ENCODE measurements at regions not wholly inside any gene's neighbourhood (a gene's known extent, or its start where the extent isn't known, plus 50 kb on each side); places are given as distances from the start of the nearest gene placed in this dataset.

DNA sequence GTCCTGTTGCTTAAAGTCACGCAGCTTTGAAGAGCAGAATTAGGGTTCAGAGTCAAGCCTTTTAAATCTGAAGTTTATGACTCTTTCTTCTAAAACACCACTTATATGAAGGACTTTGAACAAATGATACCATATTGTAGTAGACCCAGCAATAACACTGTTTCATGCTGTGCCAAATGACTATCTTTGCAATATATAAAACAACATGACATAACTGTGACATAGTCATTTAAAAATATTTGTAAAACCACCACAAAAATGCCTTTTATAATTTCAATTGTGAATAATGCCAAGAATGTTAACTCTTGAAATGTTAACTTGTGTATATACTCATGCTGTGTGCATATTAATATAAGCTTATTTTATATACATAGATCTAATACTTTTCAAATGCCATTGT is 452.1 kb upstream of the NEGR1 start:
- no peak overlapping the region for H3K4me3 Mint-ChIP-seq
- H3K27me3 Mint-ChIP-seq: no peaks in the 10 kb centered on the region
- peaks cover 5 to 21% of the 10 kb centered on the region in 2 donors for H3K9me3 Mint-ChIP-seq
- no peak for DNase-seq
- ATAC-seq: no peak
- H3K4me1 Mint-ChIP-seq: no peaks in the 10 kb centered on the region
- H3K27ac Mint-ChIP-seq: no peak overlapping the region

- H3K9me3 Mint-ChIP-seq: peaks cover 5 to 7% of the 10 kb centered on the region in 2 donors
- no peaks in the 10 kb centered on the region for H3K27me3 Mint-ChIP-seq
- no peak for ATAC-seq
- H3K27ac Mint-ChIP-seq: no peak overlapping the region
- H3K4me3 Mint-ChIP-seq: no peak overlapping the region
- DNase-seq: no peak
- no peaks in the 10 kb centered on the region for H3K4me1 Mint-ChIP-seq
These were observed 442.9 kb upstream of the NEGR1 start for GRCh38 chr1:72724951-72725861.

GRCh38 chr1:72705921-72706320 is 423.6 kb upstream of the NEGR1 start:
- H3K9me3 Mint-ChIP-seq: peaks cover 0 to 6% of the 10 kb centered on the region in 2 donors
- H3K27ac Mint-ChIP-seq: no peak overlapping the region
- no peaks in the 10 kb centered on the region for H3K4me1 Mint-ChIP-seq
- H3K4me3 Mint-ChIP-seq: no peak overlapping the region
- no peaks in the 10 kb centered on the region for H3K27me3 Mint-ChIP-seq
- ATAC-seq (no peak), DNase-seq (no peak)

GRCh38 chr1:72704841-72705477 is 422.6 kb upstream of the NEGR1 start:
- H3K9me3 Mint-ChIP-seq: peaks cover 0 to 6% of the 10 kb centered on the region in 2 donors
- ATAC-seq (no peak), DNase-seq (no peak)
- no peak overlapping the region for H3K27ac Mint-ChIP-seq
- H3K4me3 Mint-ChIP-seq: no peak overlapping the region
- H3K27me3 Mint-ChIP-seq: no peaks in the 10 kb centered on the region
- no peaks in the 10 kb centered on the region for H3K4me1 Mint-ChIP-seq

DNA sequence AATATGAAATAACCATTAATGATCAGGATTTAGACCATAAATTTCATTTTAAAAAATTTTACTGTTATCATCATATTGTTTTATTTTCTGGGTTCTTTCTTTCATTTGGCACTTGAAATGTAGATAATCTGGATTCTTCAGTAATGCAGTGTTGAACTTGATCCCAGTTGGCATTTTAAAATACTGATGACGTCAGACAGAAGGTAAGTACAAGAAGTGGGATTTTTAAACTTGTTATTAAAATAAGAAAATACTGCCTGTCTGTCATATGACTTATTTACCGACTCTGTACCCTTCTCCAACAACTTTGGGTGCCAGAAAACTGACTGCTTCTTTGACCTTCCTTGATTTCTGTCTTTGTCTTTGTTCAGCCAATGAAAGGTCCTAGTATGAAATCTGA is 415.1 kb upstream of the NEGR1 start:
- no peak for DNase-seq
- Mint-ChIP-seq H3K4me1 (no peaks in the 10 kb centered on the region), H3K27me3 (no peaks in the 10 kb centered on the region), H3K4me3 (no peak overlapping the region), H3K27ac (no peak overlapping the region), H3K9me3 (peaks cover 13 to 23% of the 10 kb centered on the region in 2 donors)
- ATAC-seq: no peak

DNA sequence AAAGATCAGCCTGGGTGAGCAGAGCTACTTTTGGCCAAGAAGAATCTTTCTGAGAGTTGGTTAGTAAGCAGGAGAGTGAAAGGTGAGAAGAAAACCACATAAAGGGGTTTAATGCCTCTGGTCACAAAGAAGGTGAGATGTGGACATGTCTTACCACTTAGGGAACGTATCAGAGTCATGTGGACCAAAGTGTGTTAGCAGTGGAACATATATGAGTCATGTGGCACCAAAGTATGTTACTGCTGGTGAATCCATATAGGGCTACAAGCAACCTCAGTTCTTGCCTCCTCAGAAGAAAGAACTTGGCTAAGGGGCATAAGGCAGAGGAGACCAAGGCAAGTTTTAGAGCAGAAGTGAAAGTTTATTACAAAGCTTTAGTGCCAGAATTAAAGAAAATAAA is 411.6 kb upstream of the NEGR1 start:
- Mint-ChIP-seq H3K4me1 (no peaks in the 10 kb centered on the region), H3K27ac (peak overlapping the region in 1 of 2 donors; percentile 48), H3K4me3 (no peak overlapping the region), H3K27me3 (no peaks in the 10 kb centered on the region), H3K9me3 (peaks cover 13 to 23% of the 10 kb centered on the region in 2 donors)
- DNase-seq (no peak), ATAC-seq (no peak)

- ATAC-seq: no peak
- H3K4me1 Mint-ChIP-seq: no peaks in the 10 kb centered on the region
- peaks cover 17 to 23% of the 10 kb centered on the region in 2 donors for H3K9me3 Mint-ChIP-seq
- H3K27ac Mint-ChIP-seq: no peak overlapping the region
- H3K4me3 Mint-ChIP-seq: no peak overlapping the region
- no peak for DNase-seq
- H3K27me3 Mint-ChIP-seq: no peaks in the 10 kb centered on the region
These were observed 411.0 kb upstream of the NEGR1 start for GRCh38 chr1:72693376-72693775.

- Mint-ChIP-seq H3K4me3 (no peak overlapping the region), H3K27me3 (no peaks in the 10 kb centered on the region), H3K4me1 (no peaks in the 10 kb centered on the region), H3K27ac (no peak overlapping the region), H3K9me3 (peaks cover 13 to 23% of the 10 kb centered on the region in 2 donors)
- ATAC-seq (no peak), DNase-seq (no peak)
These were observed 408.5 kb upstream of the NEGR1 start for GRCh38 chr1:72690871-72691270.

DNA sequence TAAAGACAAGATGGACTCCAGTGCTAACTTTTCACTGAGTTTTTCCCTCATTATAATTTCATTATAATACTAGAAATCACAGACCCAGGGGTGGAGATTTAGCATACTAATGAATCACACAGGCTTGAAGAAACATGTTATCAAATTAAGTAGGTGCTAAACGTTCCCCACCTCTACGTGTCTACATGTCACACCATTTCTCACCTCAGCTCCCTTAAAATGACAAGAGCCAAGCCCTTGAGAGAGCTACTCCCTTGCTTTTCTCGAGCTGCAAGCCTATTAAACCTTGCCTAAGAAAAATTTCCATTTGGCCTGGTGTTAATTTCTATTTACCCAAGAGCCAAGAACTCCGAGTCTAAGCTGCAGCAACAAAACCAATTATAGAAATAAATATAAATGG is 396.3 kb upstream of the NEGR1 start:
- H3K9me3 Mint-ChIP-seq: no peaks in the 10 kb centered on the region
- H3K27me3 Mint-ChIP-seq: no peaks in the 10 kb centered on the region
- no peaks in the 10 kb centered on the region for H3K4me1 Mint-ChIP-seq
- DNase-seq: no peak
- no peak for ATAC-seq
- H3K27ac Mint-ChIP-seq: no peak overlapping the region
- H3K4me3 Mint-ChIP-seq: no peak overlapping the region

DNA sequence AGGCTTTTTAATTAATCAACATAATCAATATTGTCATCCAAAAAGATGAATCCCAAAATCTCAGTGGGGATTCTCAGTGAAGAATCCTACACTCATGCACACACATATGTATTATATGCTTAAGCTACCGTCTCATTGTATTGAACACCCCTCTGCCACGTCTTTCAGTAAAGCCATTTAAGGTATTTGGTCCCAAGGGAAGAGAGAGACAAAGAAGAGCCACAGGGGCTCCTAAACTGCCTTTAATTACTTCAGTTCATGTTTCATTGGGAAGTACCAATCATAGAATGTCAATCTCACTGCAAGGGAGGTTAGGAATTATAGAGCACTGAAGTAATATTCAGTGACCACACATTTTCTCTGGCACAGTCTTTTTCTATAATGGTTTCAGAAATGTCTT is 388.6 kb upstream of the NEGR1 start:
- H3K9me3 Mint-ChIP-seq: peaks cover 0 to 5% of the 10 kb centered on the region in 2 donors
- no peaks in the 10 kb centered on the region for H3K27me3 Mint-ChIP-seq
- no peaks in the 10 kb centered on the region for H3K4me1 Mint-ChIP-seq
- H3K27ac Mint-ChIP-seq: no peak overlapping the region
- ATAC-seq: no peak
- no peak overlapping the region for H3K4me3 Mint-ChIP-seq
- no peak for DNase-seq

DNA sequence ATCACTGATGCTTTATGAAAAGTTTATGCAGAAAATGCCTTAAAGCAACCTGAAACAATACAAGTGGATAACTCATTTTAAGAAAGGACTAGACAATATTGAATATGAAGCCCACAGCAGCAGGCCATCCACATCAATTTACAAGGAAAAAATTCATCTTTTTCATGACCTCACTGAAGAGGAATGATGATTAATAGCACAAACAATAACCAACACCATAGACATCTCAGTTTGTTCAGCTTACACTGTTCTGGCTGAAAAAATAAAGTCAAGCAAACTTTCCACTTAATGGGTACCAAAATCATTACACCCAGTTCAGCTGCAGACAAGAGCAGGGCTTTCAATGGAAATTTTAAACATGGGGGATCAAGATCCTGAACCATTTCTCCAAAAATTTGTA is 380.6 kb upstream of the NEGR1 start:
- no peaks in the 10 kb centered on the region for H3K4me1 Mint-ChIP-seq
- DNase-seq: no peak
- no peak overlapping the region for H3K27ac Mint-ChIP-seq
- H3K27me3 Mint-ChIP-seq: no peaks in the 10 kb centered on the region
- no peak overlapping the region for H3K4me3 Mint-ChIP-seq
- peaks cover 8 to 11% of the 10 kb centered on the region in 2 donors for H3K9me3 Mint-ChIP-seq
- ATAC-seq: no peak

DNA sequence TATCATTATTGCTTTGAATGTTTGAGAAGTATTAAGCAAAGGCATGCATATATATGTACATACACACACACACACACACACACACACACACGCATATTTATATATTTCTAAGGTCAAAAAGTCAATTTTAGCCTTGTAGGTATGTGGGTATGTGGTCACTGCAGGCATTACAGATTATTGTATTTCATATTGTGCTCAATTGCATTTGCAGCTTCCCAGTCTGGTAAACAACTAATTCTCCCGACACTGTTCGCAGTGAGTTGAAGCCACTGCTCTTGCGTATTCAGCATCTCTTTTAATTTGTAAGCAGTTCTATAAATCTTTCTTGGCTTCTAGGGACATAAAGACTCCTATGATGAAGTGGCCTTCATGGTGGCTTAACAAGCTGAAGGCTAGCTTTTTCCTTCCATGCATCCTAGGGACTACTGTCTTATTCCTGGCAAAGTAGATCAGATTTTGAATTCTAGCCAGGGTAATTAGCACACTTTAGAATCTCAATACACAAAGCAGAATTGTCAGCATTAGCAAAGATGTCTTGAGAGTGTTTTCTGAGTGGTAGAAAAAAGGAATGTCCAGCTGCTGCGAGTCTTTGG is 368.6 kb upstream of the NEGR1 start:
- DNase-seq (no peak), ATAC-seq (no peak)
- Mint-ChIP-seq H3K27ac (no peak overlapping the region), H3K9me3 (no peaks in the 10 kb centered on the region), H3K27me3 (no peaks in the 10 kb centered on the region), H3K4me3 (no peak overlapping the region), H3K4me1 (no peaks in the 10 kb centered on the region)

- Mint-ChIP-seq H3K4me1 (no peaks in the 10 kb centered on the region), H3K27me3 (no peaks in the 10 kb centered on the region), H3K9me3 (no peaks in the 10 kb centered on the region), H3K4me3 (no peak overlapping the region), H3K27ac (no peak overlapping the region)
- ATAC-seq (no peak), DNase-seq (no peak)
These were observed 367.7 kb upstream of the NEGR1 start for GRCh38 chr1:72649991-72650390.

GRCh38 chr1:72649211-72649888 is 367.0 kb upstream of the NEGR1 start:
- Mint-ChIP-seq H3K27ac (no peak overlapping the region), H3K4me1 (no peaks in the 10 kb centered on the region), H3K27me3 (no peaks in the 10 kb centered on the region), H3K9me3 (no peaks in the 10 kb centered on the region), H3K4me3 (no peak overlapping the region)
- ATAC-seq (no peak), DNase-seq (no peak)

DNA sequence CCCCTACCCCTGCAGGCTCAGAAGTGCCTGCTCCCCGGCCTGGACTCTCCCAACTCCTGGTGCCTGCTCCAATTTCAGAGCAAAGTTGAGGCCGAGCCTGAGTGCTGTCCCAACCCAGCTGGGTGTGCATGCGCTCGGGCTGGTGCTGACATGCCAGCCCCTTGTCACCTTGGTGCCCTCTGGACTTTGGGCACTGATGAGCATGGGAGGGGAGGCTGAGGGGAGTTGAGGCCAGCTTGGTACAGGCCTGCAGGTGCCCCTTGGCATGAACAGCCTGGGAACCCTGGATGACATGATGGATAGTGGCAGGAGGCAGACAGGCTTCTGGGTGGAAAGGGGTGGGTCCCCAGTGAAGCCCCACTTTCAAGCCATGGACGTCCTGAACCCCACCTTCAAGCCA is 366.1 kb upstream of the NEGR1 start:
- no peak overlapping the region for H3K27ac Mint-ChIP-seq
- DNase-seq (no peak), ATAC-seq (no peak)
- H3K4me3 Mint-ChIP-seq: no peak overlapping the region
- peaks cover 5 to 7% of the 10 kb centered on the region in 2 donors for H3K9me3 Mint-ChIP-seq
- H3K4me1 Mint-ChIP-seq: no peaks in the 10 kb centered on the region
- H3K27me3 Mint-ChIP-seq: no peaks in the 10 kb centered on the region

GRCh38 chr1:72643142-72643541 is 360.8 kb upstream of the NEGR1 start:
- no peak overlapping the region for H3K4me3 Mint-ChIP-seq
- no peaks in the 10 kb centered on the region for H3K4me1 Mint-ChIP-seq
- peaks cover 5 to 8% of the 10 kb centered on the region in 2 donors for H3K9me3 Mint-ChIP-seq
- H3K27ac Mint-ChIP-seq: no peak overlapping the region
- DNase-seq: no peak
- no peaks in the 10 kb centered on the region for H3K27me3 Mint-ChIP-seq
- ATAC-seq: no peak

All from stimulated activated naive CD8-positive, alpha-beta T cell treated with anti-CD3 and anti-CD28 coated beads, Interleukin-15, amount 100 ng/mL, for 72 hours (primary cell).